ENCODE measurements at regions not wholly inside any gene's neighbourhood (a gene's known extent, or its start where the extent isn't known, plus 50 kb on each side); places are given as distances from the start of the nearest gene placed in this dataset.

- Histone ChIP-seq H3K27ac (ENCODE audit: low read depth, low read length) (no peak overlapping the region), H3K14ac (ENCODE audit: insufficient read length) (no peak overlapping the region), H2AFZ (ENCODE audit: low read length) (no peak overlapping the region), H3K4me1 (replicated peaks in 1 of 4; ENCODE audit: control insufficient read depth in 3 of 4, insufficient read depth in 4 of 4, low read length in 3 of 4) (no peaks in the 10 kb centered on the region), H2AK5ac (ENCODE audit: low read depth, low read length) (no peak overlapping the region), H3K4me2 (ENCODE audit: insufficient read depth in 1 of 2, low read depth in 2 of 2, low read length in 2 of 2) (no peak overlapping the region), H4K8ac (ENCODE audit: extremely low read depth, insufficient read depth, low read length) (no peak overlapping the region), H2BK120ac (replicated peaks; ENCODE audit: low read depth, low read length) (no peak overlapping the region), H2BK15ac (ENCODE audit: low read length) (no peak overlapping the region), H4K91ac (replicated peaks; ENCODE audit: insufficient read length, low read length) (no peak overlapping the region), H3K4me3 (ENCODE audit: extremely low read depth in 1 of 4, insufficient read depth in 2 of 4, low read depth in 3 of 4, low read length in 4 of 4) (no peak overlapping the region), H2BK12ac (ENCODE audit: low read depth, low read length) (no peak overlapping the region), H3K27me3 (replicated peaks in 1 of 4; ENCODE audit: control insufficient read depth in 3 of 4, extremely low read depth in 1 of 4, insufficient read depth in 3 of 4, low read length in 3 of 4) (no peaks in the 10 kb centered on the region), H3K4ac (replicated peaks; ENCODE audit: insufficient read length, low read depth, low read length) (no peak overlapping the region), H2BK20ac (ENCODE audit: low read length) (no peak overlapping the region), H2BK5ac (ENCODE audit: low read depth, low read length) (no peak overlapping the region), H3K56ac (replicated peaks; ENCODE audit: insufficient read length, low read depth, low read length) (no peak overlapping the region), H3K23me2 (ENCODE audit: low read depth, low read length) (no peaks in the 10 kb centered on the region), H4K5ac (ENCODE audit: insufficient read length, low read depth, low read length) (no peak overlapping the region), H3K79me2 (ENCODE audit: control insufficient read depth in 1 of 2, insufficient read depth in 2 of 2, low read length in 2 of 2) (no peaks in the 10 kb centered on the region), H4K20me1 (replicated peaks in 1 of 2; ENCODE audit: control insufficient read depth in 1 of 2, insufficient read depth in 2 of 2, low read length in 2 of 2) (no peaks in the 10 kb centered on the region), H3K9ac (replicated peaks in 1 of 4; ENCODE audit: extremely low read depth in 1 of 4, low read depth in 3 of 4, low read length in 3 of 4) (no peak overlapping the region), H3K79me1 (ENCODE audit: low read depth, low read length) (no peaks in the 10 kb centered on the region), H3K36me3 (ENCODE audit: control insufficient read depth in 2 of 4, insufficient read depth in 4 of 4, low read length in 3 of 4) (no peaks in the 10 kb centered on the region), H3K9me3 (ENCODE audit: insufficient read depth in 2 of 2, low read depth in 1 of 2, low read length in 1 of 2) (no peaks in the 10 kb centered on the region), H3K23ac (ENCODE audit: insufficient read length) (no peak overlapping the region), H3K18ac (ENCODE audit: extremely low read depth, low read length) (no peak overlapping the region)
- ChIA-PET POLR2A (ENCODE audit: partially characterized antibody) (no interaction called here), CTCF (ENCODE audit: partially characterized antibody) (no interaction called here)
- DNase-seq (ENCODE audit: low read depth in 1 of 2, low spot score in 2 of 2), result no peak
- FAIRE-seq, result no peak
- 86% methylated on average over 2 of the region's 2 CpGs; no CpG with 5 or more reads in 1 of the 2 experiments for WGBS, 2 experiments (ENCODE audit: extremely low coverage in 1 of 2, insufficient coverage in 1 of 2, insufficient read length in 1 of 2, insufficient replicate concordance in 2 of 2, low coverage in 1 of 2, low lambda C conversion rate in 2 of 2, missing lambda C conversion rate in 1 of 2)
- no peak for TF ChIP-seq BRCA1 (IDR thresholded peaks at IDR 0.05; ENCODE audit: low read depth, low read length)
- no peak for TF ChIP-seq SIRT6 (IDR thresholded peaks at IDR 0.05; ENCODE audit: low read length)
- TF ChIP-seq HDAC6 (IDR thresholded peaks at IDR 0.05; ENCODE audit: low read depth, low read length), result no peak
- no peak for TF ChIP-seq CTCF (IDR thresholded peaks at IDR 0.05; ENCODE audit: control extremely low read depth in 1 of 3, insufficient read depth in 1 of 3, low read depth in 1 of 3, low read length in 3 of 3)
- no peak for TF ChIP-seq SIX5 (IDR thresholded peaks at IDR 0.05; ENCODE audit: low read depth, low read length)
These were observed 68.0 kb upstream of the NR3C2 start for GRCh38 chr4:148510211-148510610.

All from H1 (cell line).